GM19351 (cell line): ENCODE measurements at regions not wholly inside any gene's neighbourhood (a gene's known extent, or its start where the extent isn't known, plus 50 kb on each side); places are given as distances from the start of the nearest gene placed in this dataset.
A peak's percentile ranks its signal among the peaks of the same experiment; 100 is the strongest.
"Not testable (repeated sequence)": the region's sequence is repeated elsewhere in the genome, so short reads cannot be mapped to it uniquely, and the experiment has no call there.

Experiments
- ATAC-seq: cut with Tn5 transposase; IDR thresholded peaks from one replicate; pipeline ENCODE4 v1.9.1; 2021; ENCODE audit warnings: mild to moderate bottlenecking, moderate library complexity; ENCODE audit not compliant: unreplicated experiment

DNA sequence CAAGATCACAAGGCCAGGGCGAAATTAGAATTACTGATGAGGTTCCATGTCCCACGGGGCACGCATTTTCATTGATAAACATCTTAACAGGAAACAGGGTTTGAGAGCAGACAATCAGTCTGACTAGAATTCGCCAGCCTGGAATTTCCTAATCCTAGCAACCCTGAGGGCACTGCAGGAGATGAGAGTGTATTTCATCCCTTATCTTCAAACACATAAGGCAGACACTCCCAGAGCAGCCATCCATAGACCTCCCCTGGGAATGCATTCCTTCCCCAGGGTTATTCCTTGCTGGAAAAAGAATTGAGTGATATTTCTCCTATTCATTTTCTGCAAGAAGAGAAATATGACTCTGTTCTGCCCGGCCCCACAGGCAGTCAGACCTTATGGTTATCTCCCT, 821.7 kb downstream of the MAT2B start:
- ATAC-seq = not testable (repeated sequence)

DNA sequence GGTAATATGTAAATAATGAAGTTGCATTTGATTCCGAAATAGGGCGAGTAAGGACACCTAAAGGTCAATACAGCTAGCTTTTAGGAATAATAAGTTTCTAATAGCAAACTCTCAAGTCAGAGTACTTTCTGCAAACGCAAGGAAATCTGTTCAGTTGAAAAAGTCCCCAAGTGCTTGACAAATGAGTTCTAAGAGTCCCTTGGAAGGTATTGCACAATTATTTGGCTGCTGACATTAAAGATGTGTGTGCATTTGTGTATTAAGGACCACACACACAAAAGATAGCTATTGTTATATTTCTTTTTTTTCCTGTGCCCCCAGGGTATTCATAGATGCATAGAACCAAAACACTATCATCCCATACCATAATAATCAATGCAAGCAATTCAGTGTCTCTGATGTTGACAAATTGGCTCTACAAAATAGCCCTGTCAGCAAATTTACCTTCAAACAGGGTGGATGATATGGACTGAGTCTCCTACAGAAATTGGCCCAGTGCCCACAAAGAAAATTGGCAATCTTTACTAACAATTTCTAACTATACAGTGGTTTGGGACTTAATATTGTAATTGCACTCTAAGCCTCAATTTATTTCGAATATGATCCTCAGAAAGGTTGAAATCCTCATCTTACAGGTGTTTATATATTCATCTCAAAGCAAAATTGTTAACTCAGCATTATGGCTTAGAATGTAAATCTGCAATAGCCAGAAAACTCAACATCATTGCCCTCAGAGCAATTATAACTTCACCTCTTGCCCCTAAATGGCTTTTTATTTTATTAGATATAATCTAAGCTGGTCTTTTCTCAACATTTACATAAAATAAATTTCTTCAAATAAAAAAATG, 827.2 kb downstream of the MAT2B start:
- ATAC-seq = no peak

DNA sequence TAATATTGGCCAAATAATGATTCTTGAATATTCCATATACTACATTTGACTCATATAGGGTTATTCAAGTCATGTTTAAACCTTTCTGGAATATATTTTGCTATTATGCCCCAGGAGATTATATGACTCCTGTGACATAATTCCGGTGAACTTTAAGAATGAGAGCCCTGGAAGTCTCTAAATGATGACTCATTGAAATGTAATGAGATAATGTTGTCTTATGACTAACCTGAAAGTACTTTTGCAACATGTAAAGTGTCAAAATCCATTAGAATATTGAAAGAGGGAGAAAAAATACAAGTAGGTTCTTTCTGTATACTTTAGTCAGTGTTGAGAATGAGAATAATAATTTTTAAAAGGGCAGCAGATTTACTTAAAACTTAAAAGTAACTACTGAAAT, 830.4 kb downstream of the MAT2B start:
- ATAC-seq = no peak

DNA sequence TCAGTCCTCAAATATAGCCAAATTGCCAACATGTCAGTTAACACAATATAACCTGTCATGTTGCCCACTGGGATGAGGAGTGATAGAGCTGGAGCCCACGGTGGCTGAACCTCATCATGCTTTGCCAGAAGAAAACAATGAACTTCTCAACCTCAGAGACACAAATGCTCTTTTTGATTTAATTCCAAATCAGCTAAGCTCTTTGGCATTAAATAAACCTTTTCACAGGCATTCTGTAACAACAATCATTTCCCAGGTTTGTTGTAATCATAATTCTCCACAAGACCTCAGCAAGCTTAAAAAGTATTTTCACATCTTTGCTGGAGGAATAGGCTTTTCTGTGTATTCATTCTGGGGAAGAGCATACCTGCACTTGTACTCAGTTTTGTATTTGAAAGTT, 830.9 kb downstream of the MAT2B start:
- no peak for ATAC-seq

DNA sequence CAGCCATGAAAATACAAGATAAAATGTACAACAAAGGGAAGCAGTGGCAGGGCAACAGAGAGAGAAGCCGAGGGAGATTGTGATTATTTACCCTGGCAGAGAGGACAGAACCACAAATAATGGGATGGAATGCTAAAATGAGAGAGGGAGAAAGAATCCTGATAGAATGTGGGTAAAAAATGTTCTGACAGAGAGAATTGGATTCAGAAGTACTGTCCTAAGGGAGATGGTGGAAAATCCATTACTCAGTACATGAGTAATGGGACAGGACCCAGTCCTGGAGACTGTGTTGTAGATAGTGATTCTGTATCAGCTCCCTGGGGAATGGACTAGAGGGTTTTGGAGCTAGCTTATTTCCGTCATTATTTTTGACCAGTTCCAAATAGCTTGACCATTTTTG, 831.5 kb downstream of the MAT2B start:
- ATAC-seq = no peak

DNA sequence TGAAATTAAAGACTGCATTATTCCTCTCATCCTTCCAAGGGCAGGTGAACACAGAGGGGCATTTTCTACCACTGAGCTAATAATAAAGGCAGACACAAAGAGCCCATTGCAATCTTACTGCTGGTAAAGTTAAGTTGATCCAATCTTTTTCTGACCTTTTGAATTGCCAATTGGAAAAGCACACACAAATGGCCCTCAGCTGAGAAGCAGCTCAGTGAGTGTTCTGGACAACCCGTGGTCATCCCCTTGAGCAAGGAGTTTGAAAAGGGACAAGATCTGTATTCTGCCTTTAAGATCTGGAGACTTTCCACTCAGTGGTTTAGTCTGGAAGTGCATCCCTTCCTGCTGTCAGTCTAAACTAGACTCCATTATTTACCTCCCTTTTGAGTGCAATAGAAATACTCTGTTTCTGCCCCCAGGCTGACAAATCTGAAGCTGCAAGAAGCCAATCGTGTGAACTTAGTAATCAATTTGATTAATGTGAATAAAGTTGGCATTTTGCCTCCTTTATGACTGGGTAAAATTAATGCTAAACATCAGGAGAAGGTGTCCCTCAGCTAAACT, 835.7 kb downstream of the MAT2B start:
- ATAC-seq = no peak

DNA sequence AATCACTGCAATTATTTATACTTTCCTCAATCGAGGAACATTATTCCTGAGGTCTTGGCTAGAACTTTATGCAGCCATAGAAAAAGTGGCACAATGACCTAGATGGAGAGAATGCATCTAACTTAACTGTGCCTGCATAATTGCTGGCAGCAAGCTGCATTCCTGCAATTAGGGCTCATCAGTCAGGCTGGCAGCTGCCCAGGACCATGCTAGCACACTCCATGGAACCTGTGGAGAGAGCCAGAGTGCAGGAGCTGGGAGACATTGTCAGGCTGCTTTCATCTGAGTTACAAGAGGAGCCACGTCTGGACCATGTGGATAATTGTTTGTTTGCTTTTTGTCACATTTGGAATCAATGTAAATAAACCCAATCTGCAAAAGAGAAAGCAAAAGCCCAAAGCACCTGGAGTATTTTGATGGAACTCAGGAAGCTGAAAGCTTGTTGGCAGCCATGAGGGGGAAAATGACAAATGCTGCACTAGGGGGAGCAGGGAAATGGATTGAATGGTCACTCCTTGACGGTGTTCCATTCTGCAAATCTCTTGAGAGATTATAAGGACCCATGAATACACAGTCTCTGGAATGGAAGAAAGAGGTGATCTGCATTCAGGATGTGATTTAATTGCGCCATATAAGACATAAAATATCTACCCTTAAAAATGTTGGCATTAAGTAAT, 839.9 kb downstream of the MAT2B start:
- no peak for ATAC-seq

DNA sequence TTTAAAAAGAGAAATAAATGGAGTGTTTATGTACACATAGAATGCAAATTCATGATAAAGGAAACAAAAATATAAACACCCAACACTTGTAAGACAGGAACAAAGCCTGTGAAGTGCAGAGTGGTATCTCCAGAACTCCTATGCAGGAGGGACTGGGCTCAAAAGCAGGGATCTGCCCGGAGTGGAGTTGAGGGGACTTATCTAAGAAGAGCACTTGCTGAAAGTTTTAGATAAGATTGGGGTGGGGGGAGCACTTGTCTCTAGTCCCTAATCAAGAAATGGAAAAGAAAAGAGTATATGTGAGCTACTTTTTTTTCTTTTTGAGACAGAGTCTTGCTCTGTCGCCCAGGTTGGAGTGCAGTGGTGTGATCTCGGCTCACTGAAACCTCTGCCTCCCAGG, 840.4 kb downstream of the MAT2B start:
- ATAC-seq = no peak

DNA sequence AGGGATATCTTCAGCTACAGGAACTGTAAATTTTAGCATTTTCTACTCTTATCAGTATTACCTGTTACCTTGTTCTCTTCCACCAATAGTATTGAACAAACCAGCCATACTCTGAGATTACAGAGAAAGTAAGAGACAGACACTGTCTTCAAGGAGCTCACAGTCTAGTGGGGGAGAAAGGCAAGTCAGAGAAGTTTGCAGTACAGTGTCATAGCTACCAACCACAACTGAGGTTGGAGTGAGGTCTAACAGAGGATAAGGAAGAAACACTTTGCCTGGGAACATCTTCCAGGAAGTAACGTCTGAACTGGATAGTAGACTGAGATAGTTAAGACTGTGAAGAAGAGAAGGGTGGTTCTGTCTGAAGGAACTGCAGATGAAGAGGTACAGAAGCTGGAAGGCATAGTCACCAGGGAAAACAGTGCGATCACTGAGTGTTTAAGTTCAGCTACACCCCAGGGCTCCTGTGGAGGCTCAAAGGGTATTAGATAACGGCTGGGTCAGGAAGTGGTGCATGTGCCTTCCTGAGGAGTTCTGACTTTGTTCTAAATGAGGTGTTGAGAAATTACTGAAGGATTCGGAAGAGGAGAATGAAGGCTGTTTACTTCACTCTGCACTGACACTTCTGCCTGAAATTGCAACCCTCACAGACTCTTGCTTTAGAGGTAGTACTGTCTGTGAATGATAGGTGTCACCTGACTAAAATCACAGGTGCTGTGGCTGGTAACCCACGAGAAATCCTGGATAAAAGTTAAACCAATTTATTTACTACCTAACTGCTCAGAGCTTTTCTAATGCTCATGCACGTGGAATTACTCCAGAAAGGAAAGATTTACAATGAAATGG, 841.6 kb downstream of the MAT2B start:
- no peak for ATAC-seq

DNA sequence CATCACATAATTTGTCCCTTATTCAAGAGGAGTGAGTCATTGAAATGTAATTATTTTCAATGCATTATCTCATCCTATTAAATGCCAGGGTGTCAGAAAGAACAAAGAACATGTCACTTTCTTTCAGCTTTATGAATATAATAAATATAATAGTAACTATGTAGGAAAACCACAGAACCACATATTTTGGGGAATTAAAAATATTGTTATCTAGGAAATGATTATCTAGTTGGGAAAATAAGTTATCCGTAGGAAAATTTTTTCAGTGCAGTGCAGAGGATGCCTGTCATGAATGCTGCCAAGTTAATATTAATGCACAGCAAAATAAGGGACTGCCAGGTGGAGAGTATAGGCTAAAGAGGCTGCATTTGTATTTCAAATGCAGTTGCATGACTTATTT, 844.8 kb downstream of the MAT2B start:
- ATAC-seq = no peak

DNA sequence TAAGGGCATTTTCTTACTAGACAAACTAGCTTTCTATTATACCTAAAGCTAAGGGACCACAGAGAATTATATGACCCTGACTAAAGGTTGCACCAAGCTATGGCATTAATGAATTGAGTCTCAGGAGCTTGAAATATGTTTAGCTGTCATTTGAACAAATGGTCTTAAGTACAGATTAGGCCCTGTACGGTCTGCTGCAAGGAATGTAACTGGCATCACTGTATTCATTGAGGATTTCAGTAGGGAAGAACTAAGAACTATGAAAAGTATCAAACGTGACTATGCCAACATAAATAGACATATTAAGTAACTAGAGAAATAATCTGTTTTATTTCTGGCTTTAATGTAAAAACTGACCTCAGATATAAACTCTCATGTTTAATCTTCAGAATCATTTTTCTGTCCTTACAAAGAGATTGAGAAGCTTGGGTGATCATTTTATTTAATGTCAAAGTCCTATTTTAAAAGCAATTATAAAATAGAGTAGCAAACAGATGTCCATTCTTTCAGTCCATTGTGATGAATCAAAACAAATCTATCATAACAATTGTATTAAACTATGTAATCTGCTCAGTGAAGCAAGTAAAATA, 845.9 kb downstream of the MAT2B start:
- no peak for ATAC-seq

DNA sequence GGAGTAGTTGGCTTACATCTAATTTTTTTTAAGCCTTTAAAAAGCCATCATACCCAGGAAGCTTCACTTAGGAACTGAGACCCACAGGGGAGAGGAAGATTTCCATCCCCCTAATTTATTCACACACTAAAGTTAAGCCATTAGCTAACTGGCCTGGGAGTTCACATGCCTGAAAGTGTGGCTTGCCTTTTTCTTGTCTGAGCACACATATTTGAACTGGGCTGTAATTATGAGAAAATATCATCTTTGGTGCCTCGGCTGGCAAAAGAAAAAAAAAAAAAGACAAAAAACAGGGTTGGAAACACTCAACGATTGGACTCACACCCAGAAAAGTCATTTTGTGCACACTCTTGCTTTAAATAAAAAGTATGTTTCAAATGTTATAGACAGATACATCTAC, 847.3 kb downstream of the MAT2B start:
- no peak for ATAC-seq

DNA sequence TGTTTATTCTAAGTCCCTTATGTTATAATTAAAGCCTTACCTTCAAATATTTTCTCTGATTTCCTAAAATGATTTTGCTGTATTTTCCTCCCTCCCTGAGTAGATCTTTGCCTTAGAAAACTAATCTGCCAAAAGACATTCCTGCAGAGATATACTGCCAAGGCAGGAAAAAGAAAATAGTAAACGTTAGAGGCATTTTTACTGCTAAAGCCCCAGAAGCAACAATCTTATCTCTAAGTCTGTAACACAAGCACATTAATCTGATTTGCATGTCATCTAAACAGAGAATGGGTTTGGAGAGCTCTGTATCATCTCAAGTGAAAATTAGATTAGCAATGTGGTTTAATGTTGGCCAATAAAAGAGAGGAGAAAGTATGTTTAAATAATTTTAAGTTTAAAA, 847.7 kb downstream of the MAT2B start:
- no peak for ATAC-seq

DNA sequence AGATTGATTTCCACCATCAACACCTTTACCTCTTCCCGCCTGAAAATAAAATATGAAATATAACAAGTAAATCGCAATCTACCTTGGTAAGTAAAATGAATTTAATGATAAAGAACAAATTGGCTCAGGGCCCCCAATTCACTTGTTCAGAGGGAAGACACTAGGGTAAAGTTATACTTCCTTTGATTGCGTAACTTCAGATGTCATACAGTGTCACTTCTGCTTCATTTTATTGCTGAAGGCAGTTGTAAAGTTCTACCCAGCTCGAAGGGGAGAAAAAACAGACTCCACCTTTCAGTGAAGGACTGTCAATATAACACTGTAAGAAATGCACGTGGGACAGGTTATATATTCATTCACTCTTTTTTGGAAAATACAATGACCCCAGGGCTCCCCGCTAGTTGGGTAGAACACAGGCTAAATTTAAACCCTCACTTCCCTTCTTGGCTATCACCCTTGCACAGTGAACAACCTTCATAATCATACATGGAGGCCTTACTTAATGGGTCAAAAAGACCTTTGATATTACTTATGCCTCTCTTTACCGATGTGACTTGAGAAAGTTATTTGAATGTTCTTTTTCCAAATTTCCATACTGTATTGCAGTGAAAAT, 848.8 kb downstream of the MAT2B start:
- no peak for ATAC-seq

DNA sequence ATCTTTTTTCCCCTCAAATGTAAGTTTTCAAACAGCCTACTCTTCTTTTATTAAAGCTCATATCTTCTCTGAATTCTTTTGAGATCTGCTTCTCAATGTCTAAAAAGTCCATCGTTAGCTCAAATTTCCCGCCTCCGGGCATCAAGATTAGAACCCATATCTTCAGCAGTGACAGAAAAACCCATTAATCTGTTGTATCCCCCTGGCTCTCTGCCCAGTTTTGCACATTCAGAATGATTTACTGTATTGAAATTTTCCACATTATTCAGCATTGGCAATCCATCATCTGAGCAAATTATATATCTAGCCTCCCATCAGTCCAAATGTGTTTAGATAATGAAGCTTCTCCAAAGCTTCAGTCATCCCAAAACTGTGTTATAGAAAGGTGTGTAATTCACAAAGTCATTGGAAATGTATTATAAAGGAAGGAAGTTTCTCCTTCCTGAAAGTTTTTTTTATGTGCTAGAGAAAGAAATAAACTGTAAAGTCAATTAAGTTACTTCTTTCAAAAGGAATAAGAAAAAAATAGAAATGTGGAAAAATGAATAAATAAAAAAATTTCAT, 849.9 kb downstream of the MAT2B start:
- ATAC-seq = no peak

DNA sequence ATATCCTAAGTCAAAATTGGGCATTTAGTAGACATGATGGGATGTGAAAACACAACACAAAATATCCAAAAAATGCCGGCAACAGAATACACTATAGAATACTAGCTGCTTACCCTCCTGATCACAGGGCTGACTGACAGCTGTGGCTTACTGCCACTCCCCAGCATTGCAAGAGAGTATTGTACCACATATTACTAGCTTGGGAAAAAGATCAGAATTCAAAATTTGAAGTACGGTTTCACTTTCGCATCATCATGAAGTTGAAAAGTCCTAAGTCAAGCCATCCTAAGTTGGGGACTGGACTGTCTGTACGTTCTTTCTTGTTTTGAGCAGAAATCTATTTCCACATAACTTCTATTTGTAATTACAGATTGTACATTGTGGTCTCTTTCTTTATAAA, 851.4 kb downstream of the MAT2B start:
- ATAC-seq = no peak

DNA sequence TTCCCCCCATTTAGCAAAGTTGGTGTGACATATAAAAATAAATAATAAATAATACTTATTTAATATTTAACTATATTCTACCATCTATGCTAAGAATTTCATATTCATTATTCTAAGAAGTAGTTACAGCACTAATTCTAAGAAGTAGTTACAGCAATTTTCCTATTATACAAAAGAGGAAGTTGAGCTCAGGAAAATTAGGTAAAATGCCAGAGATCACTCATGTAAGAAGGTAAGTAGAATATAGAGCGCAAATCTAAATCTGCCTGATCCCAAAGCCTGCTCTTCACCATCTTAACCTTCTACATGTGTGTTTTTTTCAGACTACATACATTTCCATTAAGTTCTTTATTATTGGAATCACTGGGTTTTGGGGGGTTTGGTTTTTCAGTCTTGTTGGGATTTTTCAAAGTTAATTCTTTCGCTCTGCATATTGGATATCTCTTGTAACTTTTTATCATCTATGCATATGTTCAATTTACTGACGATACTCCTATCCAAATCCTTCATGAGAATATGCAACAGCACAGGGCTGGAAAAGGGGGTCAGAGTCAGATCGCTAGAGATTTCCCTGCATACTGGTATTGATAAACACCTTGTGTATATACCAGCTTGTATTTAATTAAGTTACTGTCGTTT, 852.1 kb downstream of the MAT2B start:
- ATAC-seq = no peak

DNA sequence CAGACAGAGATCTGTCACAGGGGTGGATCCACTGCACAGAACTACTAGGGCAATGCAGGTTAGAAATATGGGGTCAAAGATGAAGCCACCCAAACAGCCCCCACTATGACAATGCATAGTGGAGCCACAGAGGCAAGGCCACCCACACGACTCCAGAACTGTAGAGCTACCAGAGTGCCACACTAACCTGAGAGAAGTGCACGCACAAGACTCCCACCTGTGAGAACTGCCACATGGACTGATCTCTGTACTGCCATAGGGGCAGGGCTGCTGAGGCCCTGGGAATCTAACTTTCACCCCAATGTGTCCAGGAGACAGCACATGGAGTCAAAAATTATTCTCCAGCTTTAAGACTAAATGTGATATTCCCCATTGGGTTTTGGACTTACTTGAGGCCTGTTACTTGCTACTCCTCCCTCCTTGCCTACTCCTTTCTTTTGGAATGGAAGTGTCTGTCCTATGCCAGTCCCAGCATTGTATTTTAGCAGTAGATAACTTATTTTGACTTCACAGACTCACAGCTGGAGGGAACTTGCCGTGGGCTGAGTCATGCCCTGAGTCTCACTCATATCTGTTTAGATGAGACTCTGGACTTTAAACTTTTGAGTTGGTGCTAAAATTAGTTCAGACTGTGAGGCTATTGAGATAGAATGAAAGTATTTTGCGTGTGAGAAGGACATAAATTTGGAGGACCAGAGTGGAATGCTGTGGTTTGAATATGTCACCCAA, 853.3 kb downstream of the MAT2B start:
- ATAC-seq = peak; percentile 40
